ENCODE measurements at regions not wholly inside any gene's neighbourhood (a gene's known extent, or its start where the extent isn't known, plus 50 kb on each side); places are given as distances from the start of the nearest gene placed in this dataset.

DNA sequence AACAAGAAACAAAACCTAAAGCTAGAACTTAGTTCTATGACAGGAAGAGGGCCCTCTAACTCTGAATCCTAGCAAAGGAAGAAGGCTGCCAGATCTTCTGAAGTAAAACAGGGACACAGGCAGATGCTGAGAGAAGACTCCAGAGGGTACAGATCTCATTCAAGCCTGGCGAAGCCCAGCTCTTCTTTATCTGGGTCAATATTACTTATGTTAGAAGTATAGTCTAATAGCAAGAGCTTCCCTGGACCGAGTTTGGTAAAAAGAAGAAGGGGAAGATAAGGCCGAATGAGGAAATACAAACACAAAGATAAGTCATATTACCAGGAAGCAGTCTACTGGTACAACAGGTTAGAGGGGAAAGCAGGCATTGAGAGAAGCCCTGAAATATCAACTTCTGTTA lies 79.9 kb upstream of the CCDC91 start:
- TF ChIP-seq CTCF (IDR thresholded peaks at IDR 0.05; ENCODE audit: low read length) (no peak), EZH2 (optimal IDR thresholded peaks at IDR 0.05; ENCODE audit: low read depth, low read length) (no peak)
